IMR-90 (cell line): ENCODE measurements at regions not wholly inside any gene's neighbourhood (a gene's known extent, or its start where the extent isn't known, plus 50 kb on each side); places are given as distances from the start of the nearest gene placed in this dataset.

Source experiments
- ATAC-seq: fragments of 200-7000 bp; cut with Tn5 transposase; 2 replicates; pipeline ENCODE4 v1.9.1; 2020; ENCODE audit warnings: low read depth, mild to moderate bottlenecking, moderate library complexity
- BruUV-seq: library from RNA; stranded (reverse); fragments of 400-500 nt; replicated peaks from 2 replicates; lab custom pipeline; 2021; lab: Mats Ljungman, UMichigan
- CTCF ChIA-PET: fragments of 300-600 bp; formaldehyde crosslinking; extraction: SDS; loops from one replicate; lab custom pipeline; 2021; ENCODE audit warnings: antibody characterized with exemption; lab: Yijun Ruan, JAX
- POLR2A ChIA-PET: fragments of 300-600 bp; sonication (Branson Sonifier 250); formaldehyde crosslinking; loops from one replicate; lab custom pipeline; 2022; ENCODE audit warnings: antibody characterized with exemption; ENCODE audit not compliant: unreplicated experiment; lab: Charles Lee
- DNase-seq: peaks from one replicate; pipeline ENCODE4 v3.0.0; 2013
- H2AFZ ChIP-seq: replicated peaks from 2 replicates; pipeline ENCODE3; 2013; ENCODE audit warnings: low read length, mild to moderate bottlenecking; ENCODE audit not compliant: poor library complexity
- H2AK5ac ChIP-seq: 2 replicates; pipeline ENCODE4 v1.6.1; 2013; ENCODE audit warnings: low read depth, low read length, inconsistent platforms
- H2AK9ac ChIP-seq: replicated peaks from 2 replicates; pipeline ENCODE3; 2013; ENCODE audit warnings: mild to moderate bottlenecking, low read depth, low read length, moderate library complexity; ENCODE audit not compliant: poor library complexity
- H2BK120ac ChIP-seq: 2 replicates; pipeline ENCODE4 v1.6.1; 2013; ENCODE audit warnings: low read depth, low read length, inconsistent platforms
- H2BK15ac ChIP-seq: 3 replicates; pipeline ENCODE4 v1.6.1; 2013; ENCODE audit warnings: low read depth, low read length, inconsistent platforms
- H2BK20ac ChIP-seq: 2 replicates; pipeline ENCODE4 v1.6.1; 2013; ENCODE audit warnings: low read depth, mild to moderate bottlenecking, inconsistent platforms, low read length, moderate library complexity
- H2BK5ac ChIP-seq: 2 replicates; pipeline ENCODE4 v1.6.1; 2013; ENCODE audit warnings: mild to moderate bottlenecking, low read depth, low read length, inconsistent platforms; ENCODE audit not compliant: poor library complexity, severe bottlenecking
- H3K14ac ChIP-seq: replicated peaks from 2 replicates; pipeline ENCODE4 v1.6.1; 2013; ENCODE audit warnings: low read depth, low read length, inconsistent platforms
- H3K18ac ChIP-seq: 2 replicates; pipeline ENCODE4 v1.6.1; 2013; ENCODE audit warnings: low read depth, low read length, control low read depth
- H3K23ac ChIP-seq: 2 replicates; pipeline ENCODE4 v1.6.1; 2013; ENCODE audit warnings: low read depth, low read length, inconsistent platforms
- H3K27ac ChIP-seq: 2 replicates; pipeline ENCODE4 v1.5.1; 2013; ENCODE audit warnings: mild to moderate bottlenecking, control low read depth, low read length; ENCODE audit not compliant: insufficient read depth
- H3K27me3 ChIP-seq: 2 replicates; pipeline ENCODE4 v1.6.1; 2013; ENCODE audit warnings: low read length; ENCODE audit not compliant: control insufficient read depth, insufficient read depth
- H3K36me3 ChIP-seq: 2 replicates; pipeline ENCODE4 v1.6.1; 2013; ENCODE audit warnings: low read length, mixed read lengths; ENCODE audit not compliant: control insufficient read depth, insufficient read depth
- H3K4ac ChIP-seq: 2 replicates; pipeline ENCODE4 v1.6.1; 2013; ENCODE audit warnings: low read depth, low read length, inconsistent platforms
- H3K4me1 ChIP-seq: 2 replicates; pipeline ENCODE4 v1.6.1; 2013; ENCODE audit warnings: low read length, mixed read lengths; ENCODE audit not compliant: control insufficient read depth, insufficient read depth
- H3K4me2 ChIP-seq: 2 replicates; pipeline ENCODE4 v1.6.1; 2013; ENCODE audit warnings: low read depth, mild to moderate bottlenecking, control low read depth, low read length, moderate library complexity
- H3K4me3 ChIP-seq: 2 replicates; pipeline ENCODE4 v1.5.1; 2013; ENCODE audit warnings: low read depth, mild to moderate bottlenecking, control low read depth, low read length, moderate library complexity; ENCODE audit not compliant: insufficient read depth
- H3K56ac ChIP-seq: 2 replicates; pipeline ENCODE4 v1.6.1; 2013; ENCODE audit warnings: low read length, inconsistent platforms; ENCODE audit not compliant: insufficient read depth; ENCODE audit errors: extremely low read depth
- H3K79me1 ChIP-seq, 2 experiments: 2 replicates each; pipeline ENCODE4 v1.6.1; 2013; ENCODE audit warnings: low read length in 2 of 2, inconsistent platforms in 1 of 2, low read depth in 1 of 2
- H3K9ac ChIP-seq: 2 replicates; pipeline ENCODE4 v1.6.1; 2013; ENCODE audit warnings: low read depth, low read length, control low read depth
- H3K9me1 ChIP-seq: 2 replicates; pipeline ENCODE4 v1.6.1; 2013; ENCODE audit warnings: low read length, inconsistent platforms; ENCODE audit not compliant: insufficient read depth
- H3K9me3 ChIP-seq: 2 replicates; pipeline ENCODE4 v1.6.1; 2013; ENCODE audit warnings: low read length; ENCODE audit not compliant: control insufficient read depth, insufficient read depth
- H4K20me1 ChIP-seq: 2 replicates; pipeline ENCODE4 v1.6.1; 2013; ENCODE audit warnings: low read length, inconsistent platforms; ENCODE audit not compliant: insufficient read depth
- H4K5ac ChIP-seq: 2 replicates; pipeline ENCODE4 v1.6.1; 2013; ENCODE audit warnings: mild to moderate bottlenecking, low read depth, low read length, control low read depth
- H4K8ac ChIP-seq, 2 experiments: 2 replicates each; pipeline ENCODE4 v1.6.1; 2013; ENCODE audit warnings: low read depth in 2 of 2, low read length in 2 of 2, control low read depth in 1 of 2, inconsistent platforms in 1 of 2
- H4K91ac ChIP-seq: 2 replicates; pipeline ENCODE4 v1.6.1; 2013; ENCODE audit warnings: low read depth, low read length, inconsistent platforms; ENCODE audit not compliant: insufficient read depth
- BHLHE40 ChIP-seq: fragments of 150-350 bp; IDR thresholded peaks from 2 replicates; pipeline ENCODE4 v1.6.1; 2016; ENCODE audit warnings: mild to moderate bottlenecking, low read depth, low read length
- CEBPB ChIP-seq: IDR thresholded peaks from 2 replicates; pipeline ENCODE4 v1.6.1; 2012; ENCODE audit warnings: low read depth, low read length, improper control_type of control experiment
- CHD1 ChIP-seq: IDR thresholded peaks from 2 replicates; pipeline ENCODE4 v1.6.1; 2012; ENCODE audit warnings: low read depth, low read length, improper control_type of control experiment
- CTCF ChIP-seq: conservative IDR thresholded peaks from 2 replicates; pipeline ENCODE4 v1.5.1; 2012; ENCODE audit warnings: mild to moderate bottlenecking, low read depth, low read length, improper control_type of control experiment
- ELK1 ChIP-seq: fragments of 150-350 bp; IDR thresholded peaks from 2 replicates; pipeline ENCODE4 v1.6.1; 2016; ENCODE audit warnings: low read depth, mild to moderate bottlenecking, low read length, moderate library complexity, borderline replicate concordance
- FOS ChIP-seq: fragments of 150-350 bp; IDR thresholded peaks from 2 replicates; pipeline ENCODE4 v1.6.1; 2016; ENCODE audit warnings: low read depth, low read length
- MAZ ChIP-seq: IDR thresholded peaks from 2 replicates; pipeline ENCODE4 v1.6.1; 2012; ENCODE audit warnings: low read depth, mild to moderate bottlenecking, low read length, improper control_type of control experiment, moderate library complexity, borderline replicate concordance
- MXI1 ChIP-seq: IDR thresholded peaks from 2 replicates; pipeline ENCODE4 v1.6.1; 2012; ENCODE audit warnings: low read depth, mild to moderate bottlenecking, low read length, moderate library complexity, borderline replicate concordance
- NFE2L2 ChIP-seq: fragments of 150-350 bp; IDR thresholded peaks from 2 replicates; pipeline ENCODE4 v1.6.1; 2016; ENCODE audit warnings: low read depth, mild to moderate bottlenecking, low read length
- RAD21 ChIP-seq: IDR thresholded peaks from 2 replicates; pipeline ENCODE4 v1.6.1; 2012; ENCODE audit warnings: low read length, improper control_type of control experiment
- RCOR1 ChIP-seq: IDR thresholded peaks from 2 replicates; pipeline ENCODE4 v1.6.1; 2012; ENCODE audit warnings: mild to moderate bottlenecking, low read length, improper control_type of control experiment; ENCODE audit not compliant: insufficient replicate concordance
- RFX5 ChIP-seq: IDR thresholded peaks from 2 replicates; pipeline ENCODE4 v1.8.0; 2012; ENCODE audit warnings: low read depth, mild to moderate bottlenecking, low read length, moderate library complexity
- SMC3 ChIP-seq: fragments of 150-350 bp; IDR thresholded peaks from 2 replicates; pipeline ENCODE4 v1.6.1; 2016; ENCODE audit warnings: low read depth, mild to moderate bottlenecking, antibody characterized with exemption, low read length, moderate library complexity
- USF2 ChIP-seq: fragments of 150-350 bp; IDR thresholded peaks from 2 replicates; pipeline ENCODE4 v1.6.1; 2017; ENCODE audit warnings: mild to moderate bottlenecking, antibody characterized with exemption, low read length, low read depth
- WGBS, 2 experiments: methylation state at CpG; one replicate each; pipeline versions ENCODE4 v1.1.5 to v1.1.7; 2013; ENCODE audit warnings: missing lambda C conversion rate in 2 of 2; ENCODE audit not compliant: insufficient read length in 1 of 2; ENCODE audit errors: extremely low coverage in 2 of 2; 5-methylcytosine and 5-hydroxymethylcytosine counted together
- dilution Hi-C: fragments of 300-500 bp; cut with HindIII; formaldehyde crosslinking; loops from one replicate; pipeline ENCODE4 v1.14.3; 2018; ENCODE audit warnings: low sequenced_read_pairs; ENCODE audit not compliant: unreplicated experiment
- in situ Hi-C: fragments of 300-500 bp; cut with MboI; formaldehyde crosslinking; loops from 3 replicates; pipeline ENCODE4 v1.14.3; 2019; ENCODE audit warnings: low sequenced_read_pairs, inconsistent platforms, mixed read lengths
- intact Hi-C: fragments of 100-400 bp; cut with micrococcal nuclease; formaldehyde crosslinking; loops from 2 replicates; pipeline ENCODE4 v1.10.0; 2022

GRCh38 chr4:163758032-163758431, 263.5 kb downstream of the TMA16 start:
- no peak for DNase-seq
- H3K9ac ChIP-seq = no peak overlapping the region
- POLR2A ChIA-PET = no interaction called here
- no peaks in the 10 kb centered on the region for H4K20me1 ChIP-seq
- no peak overlapping the region for H2AK5ac ChIP-seq
- H3K27me3 ChIP-seq = no peaks in the 10 kb centered on the region
- in situ Hi-C loops (loop anchor here (5.0 kb wide), 1 partner anchor 201 kb away; no protein-coding TSS in a partner anchor), dilution Hi-C loops (loop anchor here (10.0 kb wide), 1 partner anchor 73 kb away; no protein-coding TSS in a partner anchor), intact Hi-C loops (loop anchor here (10.0 kb wide), 1 partner anchor 977 kb away; no protein-coding TSS in a partner anchor)
- H2BK20ac ChIP-seq = no peak overlapping the region
- TF ChIP-seq SMC3 = no peak
- TF ChIP-seq USF2 = no peak
- TF ChIP-seq BHLHE40 = no peak
- TF ChIP-seq MXI1 = no peak
- no peak for TF ChIP-seq CHD1
- TF ChIP-seq RCOR1 = no peak
- no peak for TF ChIP-seq ELK1
- TF ChIP-seq NFE2L2 = no peak
- no peak for TF ChIP-seq CEBPB
- no peak for TF ChIP-seq FOS
- TF ChIP-seq MAZ = no peak
- TF ChIP-seq RFX5 = no peak
- no peak for TF ChIP-seq RAD21
- TF ChIP-seq CTCF = no peak
- no peak overlapping the region for H2BK120ac ChIP-seq
- H2BK15ac ChIP-seq = no peak overlapping the region
- H3K4me3 ChIP-seq = no peak overlapping the region
- H3K18ac ChIP-seq = no peak overlapping the region
- H2BK5ac ChIP-seq = no peak overlapping the region
- no peak overlapping the region for H3K4me2 ChIP-seq
- no peaks in the 10 kb centered on the region for H3K9me1 ChIP-seq
- H3K36me3 ChIP-seq = no peaks in the 10 kb centered on the region
- H2AK9ac ChIP-seq = no peak overlapping the region
- no peak overlapping the region for H3K4ac ChIP-seq
- no peak overlapping the region for H4K91ac ChIP-seq
- no peak overlapping the region for H2AFZ ChIP-seq
- ATAC-seq = no peak
- H3K14ac ChIP-seq = no peak overlapping the region
- CTCF ChIA-PET = interaction anchor here (0.9 to 1.1 kb wide), 2 partner anchors 208 to 210 kb away, joined by 4 read pairs; no protein-coding TSS in a partner anchor
- no peak overlapping the region for H3K56ac ChIP-seq
- H4K8ac ChIP-seq = no peak overlapping the region
- no TSS peak for BruUV-seq
- no peak overlapping the region for H3K23ac ChIP-seq
- H3K79me1 ChIP-seq = no peaks in the 10 kb centered on the region
- H3K27ac ChIP-seq = no peak overlapping the region
- WGBS, 2 experiments = no CpG with 5 or more reads among the region's 1 CpG
- no peaks in the 10 kb centered on the region for H3K4me1 ChIP-seq
- H4K5ac ChIP-seq = no peak overlapping the region
- no peaks in the 10 kb centered on the region for H3K9me3 ChIP-seq
